Fibroblast of lung (primary cell): ENCODE measurements at regions not wholly inside any gene's neighbourhood (a gene's known extent, or its start where the extent isn't known, plus 50 kb on each side); places are given as distances from the start of the nearest gene placed in this dataset.

Source experiments
- CTCF ChIP-seq, 2 donors: IDR thresholded peaks in 1 of 2; conservative IDR thresholded peaks in 1 of 2; 1 replicate in 1 of 2; 2 replicates in 1 of 2; pipeline ENCODE4 v1.5.1; 2011 to 2012; ENCODE audit warnings: low read length in 2 of 2, control low read depth in 1 of 2, inconsistent platforms in 1 of 2, low read depth in 1 of 2, mild to moderate bottlenecking in 1 of 2
- EZH2 ChIP-seq: IDR thresholded peaks from 2 replicates; pipeline ENCODE4 v1.5.1; 2012; ENCODE audit warnings: low read length, control low read depth, mild to moderate bottlenecking; ENCODE audit errors: missing control alignments

GRCh38 chr9:75657015-75657414 lies 233.5 kb upstream of the PCSK5 start:
- TF ChIP-seq CTCF (conservative IDR thresholded peaks at IDR 0.05 in 1 of 2, IDR thresholded peaks at IDR 0.05 in 1 of 2; ENCODE audit: low read depth in 1 of 2, low read length in 2 of 2) = no peak
- TF ChIP-seq EZH2 = no peak
